Keratinocyte (primary cell): ENCODE measurements at regions not wholly inside any gene's neighbourhood (a gene's known extent, or its start where the extent isn't known, plus 50 kb on each side); places are given as distances from the start of the nearest gene placed in this dataset.

ENCODE experiments used
- CTCF ChIP-seq, 3 experiments: IDR thresholded peaks in 1 of 3; conservative IDR thresholded peaks in 1 of 3; optimal IDR thresholded peaks in 1 of 3; 2 replicates in 2 of 3; 3 replicates in 1 of 3; pipeline versions ENCODE3 to v1.5.1; 2011; ENCODE audit warnings: low read length in 3 of 3, mild to moderate bottlenecking in 3 of 3, moderate library complexity in 2 of 3, control low read depth in 1 of 3, inconsistent platforms in 1 of 3; ENCODE audit not compliant: insufficient read depth in 2 of 3; ENCODE audit errors: extremely low read depth in 1 of 3
- EZH2 ChIP-seq: IDR thresholded peaks from one replicate; pipeline ENCODE4 v1.6.1; 2012; ENCODE audit warnings: inconsistent platforms, mild to moderate bottlenecking, low read length, moderate library complexity

- TF ChIP-seq CTCF (optimal IDR thresholded peaks at IDR 0.05 in 1 of 3, IDR thresholded peaks at IDR 0.05 in 1 of 3, conservative IDR thresholded peaks at IDR 0.05 in 1 of 3; ENCODE audit: extremely low read depth in 1 of 3, insufficient read depth in 2 of 3, low read length in 3 of 3) (no peak), EZH2 (no peak)
Observed at GRCh38 chr1:83773059-83773458, 225.9 kb downstream of the TTLL7 start.
